K562 (cell line): ENCODE measurements at regions not wholly inside any gene's neighbourhood (a gene's known extent, or its start where the extent isn't known, plus 50 kb on each side); places are given as distances from the start of the nearest gene placed in this dataset.

ENCODE experiments used
- ATAC-seq: fragments of 200-7000 bp; cut with Tn5 transposase; 3 replicates; pipeline ENCODE4 v1.9.1; 2020; ENCODE audit warnings: moderate library complexity
- BruUV-seq: library from RNA; stranded (reverse); fragments of 400-500 nt; replicated peaks from 2 replicates; lab custom pipeline; 2021; lab: Mats Ljungman, UMichigan
- CTCF ChIA-PET: fragments of 300-600 bp; formaldehyde crosslinking; extraction: SDS; loops from one replicate; lab custom pipeline; 2021; ENCODE audit warnings: low intra/inter-chr PET ratio; lab: Yijun Ruan, JAX
- POLR2A ChIA-PET: fragments of 300-600, 350-650 bp; sonication (Branson Sonifier 250); formaldehyde crosslinking; extraction: SDS; loops from one replicate; lab custom pipeline; 2021; ENCODE audit warnings: antibody characterized with exemption, inconsistent platforms; lab: Yijun Ruan, JAX
- DNase-seq, 4 experiments: peaks; one replicate each; pipeline versions ENCODE4 v3.0.0 to v3.0.0-alpha.2; 2011 to 2018; ENCODE audit warnings: low spot score in 3 of 4, mixed read lengths in 3 of 4; ENCODE audit errors: extremely low read depth in 1 of 4
- FAIRE-seq: peaks from 2 replicates; lab custom pipeline; 2011; peaks lifted over from hg19 to GRCh38; lab: Jason Lieb, UNC
- H2AFZ ChIP-seq: 2 replicates; pipeline ENCODE4 v1.6.0; 2011; ENCODE audit warnings: low read depth, low read length, control low read depth, inconsistent platforms
- H3K27ac ChIP-seq: fragments of 200-600 bp; 3 replicates; pipeline ENCODE4 v1.8.0; 2011; ENCODE audit warnings: low read depth, mild to moderate bottlenecking, control low read depth, inconsistent platforms, low read length, moderate library complexity, mixed read lengths; ENCODE audit errors: extremely low read depth
- H3K27me3 ChIP-seq, 2 experiments: fragments of 300-600 bp in 1 of 2; 2 replicates in 1 of 2; 3 replicates in 1 of 2; pipeline versions ENCODE4 v1.6.0 to v1.8.0; 2011; ENCODE audit warnings: inconsistent platforms in 2 of 2, low read length in 2 of 2, mild to moderate bottlenecking in 1 of 2, mixed read lengths in 1 of 2, moderate library complexity in 1 of 2; ENCODE audit not compliant: control insufficient read depth in 2 of 2, insufficient read depth in 2 of 2
- H3K36me3 ChIP-seq: fragments of 300-600 bp; 3 replicates; pipeline ENCODE4 v1.8.0; 2011; ENCODE audit warnings: mild to moderate bottlenecking, low read length, inconsistent platforms; ENCODE audit not compliant: control insufficient read depth, insufficient read depth
- H3K4me1 ChIP-seq, 2 experiments: fragments of 200-600 bp in 1 of 2; replicated peaks in 1 of 2; 2 replicates in 1 of 2; 3 replicates in 1 of 2; pipeline versions ENCODE4 v1.5.1 to v1.8.0; 2011; ENCODE audit warnings: inconsistent platforms in 2 of 2, low read length in 2 of 2, mild to moderate bottlenecking in 1 of 2, mixed read lengths in 1 of 2, moderate library complexity in 1 of 2; ENCODE audit not compliant: control insufficient read depth in 2 of 2, insufficient read depth in 2 of 2
- H3K4me2 ChIP-seq: 2 replicates; pipeline ENCODE4 v1.6.1; 2011; ENCODE audit warnings: low read length, control low read depth, inconsistent platforms, mixed read lengths; ENCODE audit not compliant: insufficient read depth
- H3K4me3 ChIP-seq: fragments of 200-600 bp; sonication (generic), shearing (Covaris generic); 2 replicates; pipeline ENCODE4 v1.5.1; 2016; ENCODE audit warnings: control low read depth, inconsistent platforms
- H3K79me2 ChIP-seq: fragments of 200-600 bp; 3 replicates; pipeline ENCODE4 v1.8.0; 2011; ENCODE audit warnings: low read length, inconsistent platforms; ENCODE audit not compliant: control insufficient read depth, insufficient read depth
- H3K9ac ChIP-seq, 2 experiments: 2 replicates each; pipeline versions ENCODE4 v1.6.0 to v1.6.1; 2011; ENCODE audit warnings: low read depth in 2 of 2, low read length in 2 of 2, control low read depth in 1 of 2, inconsistent platforms in 1 of 2, mild to moderate bottlenecking in 1 of 2, mixed read lengths in 1 of 2; ENCODE audit not compliant: insufficient read depth in 1 of 2
- H3K9me1 ChIP-seq: one replicate; pipeline ENCODE4 v1.6.0; 2011; ENCODE audit warnings: inconsistent platforms, mild to moderate bottlenecking, low read length, moderate library complexity; ENCODE audit not compliant: control insufficient read depth, insufficient read depth
- H3K9me3 ChIP-seq: replicated peaks from 2 replicates; pipeline ENCODE4 v1.5.1; 2011; ENCODE audit warnings: low read depth, low read length, inconsistent platforms; ENCODE audit not compliant: control insufficient read depth, insufficient read depth
- H4K20me1 ChIP-seq: replicated peaks from 2 replicates; pipeline ENCODE4 v1.6.1; 2011; ENCODE audit warnings: low read length, inconsistent platforms, mixed read lengths; ENCODE audit not compliant: control insufficient read depth, insufficient read depth
- ATF7 ChIP-seq: fragments of 450-650 bp; IDR thresholded peaks from 2 replicates; pipeline ENCODE4 v1.7.1; 2014; ENCODE audit warnings: mild to moderate bottlenecking, moderate library complexity
- FOXJ2 ChIP-seq: fragments of 200-800 bp; sonication (Bioruptor generic); IDR thresholded peaks from 2 replicates; pipeline ENCODE4 v1.6.1; 2016; ENCODE audit warnings: missing genetic modification characterization, missing compliant biosample characterization
- FOXJ3 ChIP-seq: sonication (generic); formaldehyde crosslinking; IDR thresholded peaks from 2 replicates; pipeline ENCODE4 v1.4.0; 2020; ENCODE audit warnings: mild to moderate bottlenecking, missing genetic modification reagents
- FOXO4 ChIP-seq: fragments of 450-650 bp; formaldehyde crosslinking; IDR thresholded peaks from 2 replicates; pipeline ENCODE4 v1.4.0; 2020; ENCODE audit warnings: mild to moderate bottlenecking, moderate library complexity
- GMEB1 ChIP-seq: fragments of 250-450 bp; sonication (Bioruptor Pico); IDR thresholded peaks from 2 replicates; pipeline ENCODE4 v1.4.0; 2020; ENCODE audit warnings: mild to moderate bottlenecking
- HNRNPK ChIP-seq: fragments of 200-400 bp; formaldehyde crosslinking; IDR thresholded peaks from one replicate; pipeline ENCODE4 v1.6.1; 2018; ENCODE audit warnings: mild to moderate bottlenecking, low read depth, low read length; ENCODE audit not compliant: poor library complexity, severe bottlenecking
- MCM7 ChIP-seq, 2 experiments: fragments of 450-650 bp; IDR thresholded peaks; 2 replicates each; pipeline ENCODE4 v1.6.1; 2016 to 2018
- NCOR1 ChIP-seq: fragments of 450-650 bp; IDR thresholded peaks from 2 replicates; pipeline ENCODE4 v1.6.1; 2016; ENCODE audit warnings: mild to moderate bottlenecking, moderate library complexity
- SIX5 ChIP-seq, 2 experiments: IDR thresholded peaks; 2 replicates each; pipeline ENCODE4 v1.6.1; 2011; ENCODE audit warnings: low read length in 2 of 2, borderline replicate concordance in 1 of 2, low read depth in 1 of 2, mild to moderate bottlenecking in 1 of 2, moderate library complexity in 1 of 2; ENCODE audit not compliant: insufficient read depth in 1 of 2
- SMAD3 ChIP-seq: fragments of 450-650 bp; formaldehyde crosslinking; conservative IDR thresholded peaks from 2 replicates; pipeline ENCODE4 v1.4.0; 2020; ENCODE audit warnings: mild to moderate bottlenecking
- SMAD4 ChIP-seq: fragments of 250-450 bp; sonication (Bioruptor Pico); conservative IDR thresholded peaks from 2 replicates; pipeline ENCODE4 v1.8.0; 2021; ENCODE audit warnings: inconsistent platforms, mild to moderate bottlenecking, moderate library complexity
- TCF3 ChIP-seq: sonication (generic); formaldehyde crosslinking; IDR thresholded peaks from 2 replicates; pipeline ENCODE4 v1.4.0; 2020; ENCODE audit warnings: mild to moderate bottlenecking, missing genetic modification reagents
- ZC3H4 ChIP-seq: sonication (generic); formaldehyde crosslinking; IDR thresholded peaks from 2 replicates; pipeline ENCODE4 v1.9.0; 2021; ENCODE audit warnings: missing genetic modification reagents, borderline replicate concordance
- ZKSCAN8 ChIP-seq: fragments of 200-800 bp; sonication (Bioruptor generic); IDR thresholded peaks from 2 replicates; pipeline ENCODE4 v1.6.1; 2016; ENCODE audit warnings: missing genetic modification characterization, missing compliant biosample characterization
- ZNF175 ChIP-seq: fragments of 200-800 bp; sonication (Bioruptor generic); IDR thresholded peaks from 2 replicates; pipeline ENCODE4 v1.6.1; 2016; ENCODE audit warnings: low read depth, mild to moderate bottlenecking, missing genetic modification characterization, missing compliant biosample characterization
- in situ Hi-C: fragments of 300-500 bp; cut with MboI; formaldehyde crosslinking; loops from 4 replicates; pipeline ENCODE4 v1.15.0; 2018; ENCODE audit warnings: inconsistent platforms, mixed read lengths
- intact Hi-C: fragments of 100-400 bp; cut with micrococcal nuclease; formaldehyde crosslinking; loops from 2 replicates; pipeline ENCODE4 v1.14.2; 2022
- TF ChIP-seq, protein P1 (sequence below): IDR thresholded peaks from 2 replicates; pipeline ENCODE4 v1.6.1; 2014; ENCODE audit warnings: antibody characterized with exemption

GRCh38 chr2:41907771-41908207 lies 140.0 kb upstream of the PKDCC start (continued):
- no peak for TF ChIP-seq MCM7 (IDR thresholded peaks at IDR 0.05)
- no peak for TF ChIP-seq HNRNPK
- TF ChIP-seq SMAD4 (CRISPR knock-in tag), result 0 out of 2 replicates have a peak, but pooled peaks have one; percentile 38
- peak; percentile 25; the same call in 1 of the 2 replicates for TF ChIP-seq NCOR1
- no peak for TF ChIP-seq FOXJ3 (CRISPR knock-in tag)
- TF ChIP-seq TCF3 (CRISPR knock-in tag), result peak; percentile 88

- no peak overlapping the region for H3K9ac ChIP-seq
- no peak for ATAC-seq
- ChIA-PET POLR2A (interaction anchor here (0.7 kb wide), 2 partner anchors 13 to 18 kb away, joined by 3 to 4 read pairs; no protein-coding TSS in a partner anchor), CTCF (no interaction called here)
- no peaks in the 10 kb centered on the region for H3K79me2 ChIP-seq
- no peak overlapping the region for H3K4me3 ChIP-seq
- no peak for FAIRE-seq
- H3K27ac ChIP-seq, result no peak overlapping the region
- no peaks in the 10 kb centered on the region for H3K9me1 ChIP-seq
- H4K20me1 ChIP-seq, result no peaks in the 10 kb centered on the region; the same call in 1 of the 2 replicates
- H3K36me3 ChIP-seq, result no peaks in the 10 kb centered on the region
- no peaks in the 10 kb centered on the region for H3K9me3 ChIP-seq
- in situ Hi-C loops, result no loop called here
- peaks cover 0 to 15% of the 10 kb centered on the region in 2 experiments; a peak in 3 of 5 replicates for H3K4me1 ChIP-seq
- intact Hi-C loops, result no loop called here
- H3K27me3 ChIP-seq, result no peaks in the 10 kb centered on the region; a peak in 2 of 5 replicates
- DNase-seq, result no peak
- no peak overlapping the region; the same call in 1 of the 2 replicates for H3K4me2 ChIP-seq
- H2AFZ ChIP-seq, result no peak overlapping the region
- BruUV-seq, result no TSS peak
- TF ChIP-seq, protein P1, sequence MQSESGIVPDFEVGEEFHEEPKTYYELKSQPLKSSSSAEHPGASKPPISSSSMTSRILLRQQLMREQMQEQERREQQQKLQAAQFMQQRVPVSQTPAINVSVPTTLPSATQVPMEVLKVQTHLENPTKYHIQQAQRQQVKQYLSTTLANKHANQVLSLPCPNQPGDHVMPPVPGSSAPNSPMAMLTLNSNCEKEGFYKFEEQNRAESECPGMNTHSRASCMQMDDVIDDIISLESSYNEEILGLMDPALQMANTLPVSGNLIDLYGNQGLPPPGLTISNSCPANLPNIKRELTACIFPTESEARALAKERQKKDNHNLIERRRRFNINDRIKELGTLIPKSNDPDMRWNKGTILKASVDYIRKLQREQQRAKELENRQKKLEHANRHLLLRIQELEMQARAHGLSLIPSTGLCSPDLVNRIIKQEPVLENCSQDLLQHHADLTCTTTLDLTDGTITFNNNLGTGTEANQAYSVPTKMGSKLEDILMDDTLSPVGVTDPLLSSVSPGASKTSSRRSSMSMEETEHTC, result no peak
- TF ChIP-seq FOXO4 (CRISPR knock-in tag) (no peak), ZKSCAN8 (CRISPR knock-in tag) (no peak), ZC3H4 (CRISPR knock-in tag) (no peak), GMEB1 (CRISPR knock-in tag) (no peak), SMAD3 (CRISPR knock-in tag) (no peak), SIX5 (IDR thresholded peaks at IDR 0.05; ENCODE audit: borderline replicate concordance in 1 of 2, insufficient read depth in 1 of 2, low read depth in 1 of 2, low read length in 2 of 2) (no peak), FOXJ2 (tag) (no peak), ATF7 (no peak), ZNF175 (CRISPR knock-in tag) (no peak)
Measured at GRCh38 chr2:41908349-41908748, 139.5 kb upstream of the PKDCC start.
